PFSK-1 (cell line): ENCODE measurements at regions not wholly inside any gene's neighbourhood (a gene's known extent, or its start where the extent isn't known, plus 50 kb on each side); places are given as distances from the start of the nearest gene placed in this dataset.

ENCODE experiments used
- FOXP2 ChIP-seq: optimal IDR thresholded peaks from 2 replicates; pipeline ENCODE3; 2011; ENCODE audit warnings: borderline replicate concordance, control low read depth, inconsistent platforms; ENCODE audit not compliant: insufficient read depth; ENCODE audit errors: extremely low read length, extremely low read depth
- POLR2AphosphoS5 ChIP-seq: IDR thresholded peaks from 2 replicates; pipeline ENCODE4 v1.6.1; 2012; ENCODE audit warnings: low read depth, mild to moderate bottlenecking, control low read depth, low read length, moderate library complexity
- REST ChIP-seq, 2 experiments: IDR thresholded peaks; 2 replicates each; pipeline versions ENCODE4 v1.6.1 to v1.8.0; 2011 to 2012; ENCODE audit warnings: low read depth in 2 of 2, low read length in 2 of 2, control low read depth in 1 of 2, inconsistent platforms in 1 of 2, mild to moderate bottlenecking in 1 of 2, moderate library complexity in 1 of 2; ENCODE audit not compliant: insufficient read depth in 1 of 2
- SIN3A ChIP-seq: IDR thresholded peaks from 2 replicates; pipeline ENCODE4 v1.6.1; 2012; ENCODE audit warnings: mild to moderate bottlenecking, low read length, moderate library complexity, borderline replicate concordance; ENCODE audit not compliant: insufficient read depth
- TAF1 ChIP-seq: IDR thresholded peaks from 2 replicates; pipeline ENCODE4 v1.6.1; 2012; ENCODE audit warnings: low read length, control low read depth, borderline replicate concordance; ENCODE audit not compliant: insufficient read depth

DNA sequence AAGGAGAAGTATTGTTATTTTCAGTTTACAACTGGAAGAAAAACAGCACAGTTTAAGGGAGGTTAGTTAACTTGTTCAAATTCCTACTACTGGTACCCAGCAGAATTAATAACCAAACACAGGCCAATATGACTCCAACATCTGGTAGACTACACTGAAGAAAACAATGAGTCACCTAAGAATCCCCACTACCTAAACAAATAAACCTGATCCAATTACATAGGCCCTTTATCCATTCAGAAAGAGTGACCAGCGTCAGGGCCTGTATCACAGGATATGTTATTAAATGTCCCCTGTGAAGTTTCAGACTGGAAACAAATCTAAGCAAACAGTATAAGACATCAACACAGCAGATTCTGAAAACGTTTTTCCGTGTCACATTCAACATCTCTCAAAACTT lies 492.5 kb upstream of the INTU start:
- TF ChIP-seq SIN3A = no peak
- TF ChIP-seq FOXP2 = no peak
- TF ChIP-seq REST (IDR thresholded peaks at IDR 0.05; ENCODE audit: insufficient read depth in 1 of 2, low read depth in 2 of 2, low read length in 2 of 2) = no peak
- TF ChIP-seq POLR2AphosphoS5 = no peak
- no peak for TF ChIP-seq TAF1

- TF ChIP-seq REST (IDR thresholded peaks at IDR 0.05; ENCODE audit: insufficient read depth in 1 of 2, low read depth in 2 of 2, low read length in 2 of 2) (no peak), POLR2AphosphoS5 (no peak), SIN3A (no peak), FOXP2 (no peak), TAF1 (no peak)
Observed at GRCh38 chr4:127141856-127142255, 490.9 kb upstream of the INTU start.

DNA sequence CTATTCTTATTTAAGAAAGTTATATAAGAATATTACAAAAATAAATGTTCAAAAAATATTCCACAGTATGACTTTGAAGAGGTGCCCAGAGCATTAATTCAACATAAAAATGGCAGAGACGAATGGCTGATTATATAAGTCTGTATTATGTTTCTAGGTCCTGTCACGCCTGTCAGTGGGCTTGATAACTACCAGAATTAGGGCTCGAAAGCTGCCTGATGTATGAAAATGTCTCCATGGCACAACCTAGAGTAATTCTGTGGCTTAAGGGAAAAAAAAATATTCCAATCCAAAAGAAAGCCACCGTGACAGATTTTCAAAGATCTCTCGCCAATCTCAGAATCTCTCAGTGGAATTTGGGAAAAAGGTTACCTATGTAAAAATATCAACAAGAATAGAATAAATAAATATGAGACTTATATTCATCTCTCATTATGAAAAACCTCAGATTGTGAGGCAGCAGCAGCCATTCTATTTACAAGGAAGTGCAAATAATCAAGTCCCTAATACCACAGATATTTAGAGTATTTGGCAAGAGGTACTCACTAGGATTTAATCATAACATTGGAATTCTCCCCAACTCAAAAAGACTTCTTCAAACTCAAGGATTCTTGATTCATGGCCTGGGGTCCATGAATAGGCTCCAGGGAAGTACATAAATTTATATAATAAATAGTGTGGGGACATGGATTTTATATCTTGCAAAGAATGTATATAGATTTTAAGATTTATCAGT lies 489.1 kb upstream of the INTU start:
- no peak for TF ChIP-seq POLR2AphosphoS5

DNA sequence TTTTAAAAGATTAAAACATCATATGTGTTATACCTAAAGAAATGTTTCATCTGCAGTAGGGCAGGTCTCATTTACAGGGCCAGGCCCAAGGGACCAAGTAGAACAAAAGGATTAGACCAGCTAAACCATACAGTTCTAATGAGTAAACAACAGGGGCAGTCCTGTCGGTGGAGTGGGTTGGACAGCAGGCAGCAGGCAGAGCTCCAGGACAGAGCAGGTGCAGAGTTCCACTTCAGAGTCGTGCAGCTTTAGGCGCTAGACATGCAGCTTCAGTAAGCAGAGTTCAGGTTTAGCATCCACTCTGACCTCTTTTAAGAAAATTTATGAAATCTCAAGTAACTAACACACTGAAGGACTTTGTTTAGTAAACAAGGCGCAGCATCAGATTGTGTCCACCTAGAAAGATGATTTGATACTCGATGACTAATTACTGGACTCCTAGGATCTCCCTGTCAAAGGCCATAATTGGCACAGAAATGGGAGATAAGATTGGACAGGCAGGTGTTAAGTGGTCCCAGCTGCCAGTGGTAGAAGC lies 487.7 kb upstream of the INTU start:
- no peak for TF ChIP-seq FOXP2
- TF ChIP-seq SIN3A = no peak
- no peak for TF ChIP-seq POLR2AphosphoS5
- TF ChIP-seq TAF1 = no peak
- no peak for TF ChIP-seq REST (IDR thresholded peaks at IDR 0.05; ENCODE audit: insufficient read depth in 1 of 2, low read depth in 2 of 2, low read length in 2 of 2)

- no peak for TF ChIP-seq SIN3A
- TF ChIP-seq FOXP2 = no peak
- TF ChIP-seq REST (IDR thresholded peaks at IDR 0.05; ENCODE audit: insufficient read depth in 1 of 2, low read depth in 2 of 2, low read length in 2 of 2) = no peak
- TF ChIP-seq POLR2AphosphoS5 = no peak
- TF ChIP-seq TAF1 = no peak
Observed at GRCh38 chr4:127148165-127148564, 484.6 kb upstream of the INTU start.
